ENCODE measurements at regions not wholly inside any gene's neighbourhood (a gene's known extent, or its start where the extent isn't known, plus 50 kb on each side); places are given as distances from the start of the nearest gene placed in this dataset.

DNA sequence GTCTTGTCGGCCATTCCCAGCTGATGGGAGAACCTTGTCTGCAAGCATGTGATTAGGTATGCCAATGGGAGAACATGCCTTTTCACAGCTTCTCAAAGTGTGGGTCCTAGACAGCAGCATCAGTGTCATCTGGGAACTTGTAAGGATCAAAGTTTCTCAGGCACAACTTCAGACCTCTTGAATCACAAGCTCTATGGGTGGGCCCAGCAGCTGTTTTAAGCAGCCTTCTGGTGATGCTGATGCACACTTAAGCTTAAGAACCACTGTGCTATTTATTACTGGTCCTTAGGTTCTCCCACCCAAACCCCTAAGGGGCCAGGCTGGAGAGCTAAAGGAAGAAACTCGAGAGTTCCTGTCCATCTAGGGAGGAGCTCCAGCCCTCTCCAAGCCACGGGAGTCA lies 453.9 kb upstream of the PROK2 start:
- TF ChIP-seq CTCF (IDR thresholded peaks at IDR 0.05; ENCODE audit: insufficient read depth, low read length, poor library complexity, severe bottlenecking) (no peak), EZH2phosphoT487 (conservative IDR thresholded peaks at IDR 0.05; ENCODE audit: low read length) (no peak)

Data from SU-DHL-6 (cell line).